ENCODE measurements at regions not wholly inside any gene's neighbourhood (a gene's known extent, or its start where the extent isn't known, plus 50 kb on each side); places are given as distances from the start of the nearest gene placed in this dataset.

- Histone ChIP-seq H3K4me1 (ENCODE audit: insufficient read depth, low read length, poor library complexity, severe bottlenecking) (no peaks in the 10 kb centered on the region), H3K36me3 (ENCODE audit: insufficient read depth, low read length, poor library complexity, severe bottlenecking) (no peaks in the 10 kb centered on the region), H3K27me3 (replicated peaks; ENCODE audit: insufficient read depth, low read depth, low read length, poor library complexity) (no peaks in the 10 kb centered on the region), H3K4me3 (ENCODE audit: low read depth, low read length, poor library complexity, severe bottlenecking) (no peak overlapping the region), H3K27ac (ENCODE audit: low read depth, low read length, poor library complexity, severe bottlenecking) (no peak overlapping the region), H3K9me3 (ENCODE audit: low read depth, low read length, poor library complexity, severe bottlenecking) (no peaks in the 10 kb centered on the region)
- ChIA-PET CTCF (no interaction called here), POLR2A (ENCODE audit: low non-redundant PET) (no interaction called here)
- no TSS peak for BruUV-seq (replicated peaks)
- intact Hi-C loops (cut with micrococcal nuclease; ENCODE audit: unreplicated experiment), result no loop called here
- TF ChIP-seq CTCF (conservative IDR thresholded peaks at IDR 0.05; ENCODE audit: low read depth, low read length) (no peak), EZH2 (IDR thresholded peaks at IDR 0.05; ENCODE audit: borderline replicate concordance, low read depth, low read length, poor library complexity, severe bottlenecking) (no peak)
- no peak for DNase-seq (ENCODE audit: low spot score)
Observed at GRCh38 chr22:19638282-19639015, 75.9 kb upstream of the SEPTIN5 start.

GRCh38 chr22:19639610-19640135 lies 74.6 kb upstream of the SEPTIN5 start:
- DNase-seq (ENCODE audit: low spot score), result no peak

GRCh38 chr22:19640306-19640705 lies 74.0 kb upstream of the SEPTIN5 start:
- Histone ChIP-seq H3K4me1 (ENCODE audit: insufficient read depth, low read length, poor library complexity, severe bottlenecking) (no peaks in the 10 kb centered on the region), H3K9me3 (ENCODE audit: low read depth, low read length, poor library complexity, severe bottlenecking) (no peaks in the 10 kb centered on the region), H3K27me3 (replicated peaks; ENCODE audit: insufficient read depth, low read depth, low read length, poor library complexity) (no peaks in the 10 kb centered on the region), H3K27ac (ENCODE audit: low read depth, low read length, poor library complexity, severe bottlenecking) (no peak overlapping the region), H3K36me3 (ENCODE audit: insufficient read depth, low read length, poor library complexity, severe bottlenecking) (no peaks in the 10 kb centered on the region), H3K4me3 (ENCODE audit: low read depth, low read length, poor library complexity, severe bottlenecking) (no peak overlapping the region)
- ChIA-PET CTCF (no interaction called here), POLR2A (ENCODE audit: low non-redundant PET) (no interaction called here)
- DNase-seq (ENCODE audit: low spot score), result no peak
- no TSS peak for BruUV-seq (replicated peaks)
- TF ChIP-seq EZH2 (IDR thresholded peaks at IDR 0.05; ENCODE audit: borderline replicate concordance, low read depth, low read length, poor library complexity, severe bottlenecking) (no peak), CTCF (conservative IDR thresholded peaks at IDR 0.05; ENCODE audit: low read depth, low read length) (no peak)
- intact Hi-C loops (cut with micrococcal nuclease; ENCODE audit: unreplicated experiment), result no loop called here

More at GRCh38 chr22:19639610-19640135, 74.6 kb upstream of the SEPTIN5 start:
- Histone ChIP-seq H3K4me1 (ENCODE audit: insufficient read depth, low read length, poor library complexity, severe bottlenecking) (no peaks in the 10 kb centered on the region), H3K36me3 (ENCODE audit: insufficient read depth, low read length, poor library complexity, severe bottlenecking) (no peaks in the 10 kb centered on the region), H3K27ac (ENCODE audit: low read depth, low read length, poor library complexity, severe bottlenecking) (no peak overlapping the region), H3K27me3 (replicated peaks; ENCODE audit: insufficient read depth, low read depth, low read length, poor library complexity) (no peaks in the 10 kb centered on the region), H3K4me3 (ENCODE audit: low read depth, low read length, poor library complexity, severe bottlenecking) (no peak overlapping the region), H3K9me3 (ENCODE audit: low read depth, low read length, poor library complexity, severe bottlenecking) (no peaks in the 10 kb centered on the region)
- intact Hi-C loops (cut with micrococcal nuclease; ENCODE audit: unreplicated experiment), result no loop called here
- BruUV-seq (replicated peaks), result no TSS peak
- TF ChIP-seq CTCF (conservative IDR thresholded peaks at IDR 0.05; ENCODE audit: low read depth, low read length) (no peak), EZH2 (IDR thresholded peaks at IDR 0.05; ENCODE audit: borderline replicate concordance, low read depth, low read length, poor library complexity, severe bottlenecking) (no peak)
- ChIA-PET POLR2A (ENCODE audit: low non-redundant PET) (no interaction called here), CTCF (no interaction called here)
